ENCODE measurements at regions not wholly inside any gene's neighbourhood (a gene's known extent, or its start where the extent isn't known, plus 50 kb on each side); places are given as distances from the start of the nearest gene placed in this dataset.

GRCh38 chr13:50677258-50677657 lies 166.2 kb downstream of the DLEU7 start:
- TF ChIP-seq CTCF (IDR thresholded peaks at IDR 0.05) (no peak), POLR2A (IDR thresholded peaks at IDR 0.05) (no peak)
